ENCODE measurements at regions not wholly inside any gene's neighbourhood (a gene's known extent, or its start where the extent isn't known, plus 50 kb on each side); places are given as distances from the start of the nearest gene placed in this dataset.

GRCh38 chr3:127121885-127122284, 71.0 kb upstream of the PRR23E start:
- H3K4me3 ChIP-seq (ENCODE audit: low read depth, low read length), result no peak overlapping the region
- TF ChIP-seq, protein P1, sequence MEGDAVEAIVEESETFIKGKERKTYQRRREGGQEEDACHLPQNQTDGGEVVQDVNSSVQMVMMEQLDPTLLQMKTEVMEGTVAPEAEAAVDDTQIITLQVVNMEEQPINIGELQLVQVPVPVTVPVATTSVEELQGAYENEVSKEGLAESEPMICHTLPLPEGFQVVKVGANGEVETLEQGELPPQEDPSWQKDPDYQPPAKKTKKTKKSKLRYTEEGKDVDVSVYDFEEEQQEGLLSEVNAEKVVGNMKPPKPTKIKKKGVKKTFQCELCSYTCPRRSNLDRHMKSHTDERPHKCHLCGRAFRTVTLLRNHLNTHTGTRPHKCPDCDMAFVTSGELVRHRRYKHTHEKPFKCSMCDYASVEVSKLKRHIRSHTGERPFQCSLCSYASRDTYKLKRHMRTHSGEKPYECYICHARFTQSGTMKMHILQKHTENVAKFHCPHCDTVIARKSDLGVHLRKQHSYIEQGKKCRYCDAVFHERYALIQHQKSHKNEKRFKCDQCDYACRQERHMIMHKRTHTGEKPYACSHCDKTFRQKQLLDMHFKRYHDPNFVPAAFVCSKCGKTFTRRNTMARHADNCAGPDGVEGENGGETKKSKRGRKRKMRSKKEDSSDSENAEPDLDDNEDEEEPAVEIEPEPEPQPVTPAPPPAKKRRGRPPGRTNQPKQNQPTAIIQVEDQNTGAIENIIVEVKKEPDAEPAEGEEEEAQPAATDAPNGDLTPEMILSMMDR (IDR thresholded peaks at IDR 0.05; ENCODE audit: insufficient read depth, low read length, poor library complexity, severe bottlenecking), result no peak
- H3K27me3 ChIP-seq (ENCODE audit: control insufficient read depth, insufficient read depth, low read length), result peaks cover 8% of the 10 kb centered on the region
- H3K36me3 ChIP-seq (ENCODE audit: control insufficient read depth, insufficient read depth, low read length), result no peaks in the 10 kb centered on the region
- no peak for DNase-seq (ENCODE audit: low read depth)

GRCh38 chr3:127123533-127123932, 69.4 kb upstream of the PRR23E start:
- TF ChIP-seq, protein P1 (IDR thresholded peaks at IDR 0.05; ENCODE audit: insufficient read depth, low read length, poor library complexity, severe bottlenecking), result no peak
- no peak for DNase-seq (ENCODE audit: low read depth)
- Histone ChIP-seq H3K36me3 (ENCODE audit: control insufficient read depth, insufficient read depth, low read length) (no peaks in the 10 kb centered on the region), H3K27me3 (ENCODE audit: control insufficient read depth, insufficient read depth, low read length) (peaks cover 8% of the 10 kb centered on the region), H3K4me3 (ENCODE audit: low read depth, low read length) (no peak overlapping the region)

- Histone ChIP-seq H3K27me3 (ENCODE audit: control insufficient read depth, insufficient read depth, low read length) (peaks cover 8% of the 10 kb centered on the region), H3K36me3 (ENCODE audit: control insufficient read depth, insufficient read depth, low read length) (no peaks in the 10 kb centered on the region), H3K4me3 (ENCODE audit: low read depth, low read length) (no peak overlapping the region)
- DNase-seq (ENCODE audit: low read depth), result no peak
- TF ChIP-seq, protein P1 (IDR thresholded peaks at IDR 0.05; ENCODE audit: insufficient read depth, low read length, poor library complexity, severe bottlenecking), result no peak
Measured at GRCh38 chr3:127124120-127124519, 68.8 kb upstream of the PRR23E start.

DNA sequence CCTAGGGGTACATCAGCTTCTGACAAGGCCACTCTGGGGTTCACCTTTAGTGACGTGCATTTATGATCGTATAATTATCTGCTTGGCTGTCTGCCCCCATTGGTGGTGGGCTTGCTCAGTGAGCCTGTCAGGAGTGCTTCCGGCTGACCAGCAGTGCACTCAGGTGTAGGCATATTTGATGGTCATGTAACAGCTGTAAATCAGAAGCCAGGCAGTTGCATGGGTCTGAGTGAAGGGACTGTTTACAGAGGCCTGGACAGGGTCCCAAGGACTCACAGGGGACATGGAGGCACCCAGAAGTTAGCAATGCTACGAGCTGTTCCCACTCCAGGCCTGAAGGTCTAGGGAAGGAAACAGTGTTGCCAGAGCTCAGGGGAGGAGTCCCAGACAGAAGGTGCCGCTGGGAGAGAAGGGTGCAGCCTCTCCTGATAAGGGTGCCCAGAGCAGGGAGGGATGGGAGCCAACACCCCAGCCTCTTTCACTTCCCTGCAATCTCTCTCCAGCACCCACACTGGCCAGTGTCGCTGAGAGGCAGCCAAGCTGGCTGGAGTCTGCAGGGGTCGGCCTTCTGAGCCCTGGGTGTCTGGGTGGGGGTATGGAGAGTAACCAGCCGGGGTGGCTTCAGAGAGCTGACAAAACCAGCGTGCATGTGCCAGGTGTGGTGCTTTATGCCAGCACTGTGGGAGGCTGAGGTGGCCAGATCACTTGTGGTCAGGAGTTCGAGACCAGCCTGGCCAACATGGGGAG, 61.3 kb upstream of the PRR23E start:
- peaks cover 39% of the 10 kb centered on the region for H3K27me3 ChIP-seq (ENCODE audit: control insufficient read depth, insufficient read depth, low read length)
- no peak overlapping the region for H3K4me3 ChIP-seq (ENCODE audit: low read depth, low read length)
- no peaks in the 10 kb centered on the region for H3K36me3 ChIP-seq (ENCODE audit: control insufficient read depth, insufficient read depth, low read length)
- no peak for DNase-seq (ENCODE audit: low read depth)
- TF ChIP-seq, protein P1 (IDR thresholded peaks at IDR 0.05; ENCODE audit: insufficient read depth, low read length, poor library complexity, severe bottlenecking), result no peak

- TF ChIP-seq, protein P1 (IDR thresholded peaks at IDR 0.05; ENCODE audit: insufficient read depth, low read length, poor library complexity, severe bottlenecking), result no peak
- Histone ChIP-seq H3K36me3 (ENCODE audit: control insufficient read depth, insufficient read depth, low read length) (no peaks in the 10 kb centered on the region), H3K27me3 (ENCODE audit: control insufficient read depth, insufficient read depth, low read length) (peaks cover 51% of the 10 kb centered on the region), H3K4me3 (ENCODE audit: low read depth, low read length) (no peak overlapping the region)
- no peak for DNase-seq (ENCODE audit: low read depth)
Measured at GRCh38 chr3:127132876-127133275, 60.1 kb upstream of the PRR23E start.

DNA sequence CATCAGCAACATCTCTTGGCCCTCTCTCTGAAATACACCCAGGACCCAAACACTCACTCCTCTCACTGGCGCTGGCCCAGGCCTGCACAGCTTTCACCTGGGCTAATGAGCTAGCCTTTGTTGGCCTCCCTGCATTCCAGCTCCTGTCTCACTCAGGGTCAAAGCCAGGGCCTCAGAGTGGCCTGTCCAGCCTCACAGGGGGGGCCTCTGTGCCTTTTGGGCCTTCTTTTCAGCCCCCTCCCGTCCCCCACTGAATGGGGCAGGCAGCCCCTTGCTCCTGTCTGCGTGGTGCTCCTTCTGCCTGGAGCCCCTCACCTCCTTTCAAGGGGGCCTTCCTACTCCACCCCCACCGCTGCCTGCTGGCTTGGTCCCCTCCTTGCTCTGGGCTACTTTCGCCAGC, 59.0 kb upstream of the PRR23E start:
- H3K27me3 ChIP-seq (ENCODE audit: control insufficient read depth, insufficient read depth, low read length), result peaks cover 55% of the 10 kb centered on the region
- DNase-seq (ENCODE audit: low read depth), result no peak
- H3K36me3 ChIP-seq (ENCODE audit: control insufficient read depth, insufficient read depth, low read length), result no peaks in the 10 kb centered on the region
- TF ChIP-seq, protein P1 (IDR thresholded peaks at IDR 0.05; ENCODE audit: insufficient read depth, low read length, poor library complexity, severe bottlenecking), result no peak
- H3K4me3 ChIP-seq (ENCODE audit: low read depth, low read length), result no peak overlapping the region

All from kidney epithelial cell (primary cell).